Spleen (tissue), 7 donors: ENCODE measurements at regions not wholly inside any gene's neighbourhood (a gene's known extent, or its start where the extent isn't known, plus 50 kb on each side); places are given as distances from the start of the nearest gene placed in this dataset.

Experiments
- CTCF ChIP-seq, 11 experiments: fragments of 200-600 bp in 7 of 11; fragments of 450-650 bp in 4 of 11; sonication (generic) in 4 of 11; IDR thresholded peaks in 8 of 11; conservative IDR thresholded peaks in 3 of 11; 1 replicate in 7 of 11; 2 replicates in 4 of 11; pipeline versions ENCODE4 v1.4.0 to v1.8.0; 2016 to 2021; ENCODE audit warnings: antibody characterized with exemption in 11 of 11, inconsistent platforms in 4 of 11, mild to moderate bottlenecking in 1 of 11
- POLR2A ChIP-seq, 3 donors: fragments of 450-650 bp; IDR thresholded peaks; one replicate each; pipeline ENCODE4 v1.5.1; 2017; ENCODE audit warnings: antibody characterized with exemption in 3 of 3, mild to moderate bottlenecking in 1 of 3
- POLR2AphosphoS5 ChIP-seq, 3 donors: sonication (generic); formaldehyde crosslinking; IDR thresholded peaks; one replicate each; pipeline ENCODE4 v1.5.1; 2017; ENCODE audit warnings: antibody characterized with exemption in 3 of 3
- donor health status: DM: no; HTN: no; CAD: no; lungs with moderate emphysema.
- donor health status: DM: no; HTN: no; CAD: no.
- donor health status: DM: no; HTN: no; CAD: no.

DNA sequence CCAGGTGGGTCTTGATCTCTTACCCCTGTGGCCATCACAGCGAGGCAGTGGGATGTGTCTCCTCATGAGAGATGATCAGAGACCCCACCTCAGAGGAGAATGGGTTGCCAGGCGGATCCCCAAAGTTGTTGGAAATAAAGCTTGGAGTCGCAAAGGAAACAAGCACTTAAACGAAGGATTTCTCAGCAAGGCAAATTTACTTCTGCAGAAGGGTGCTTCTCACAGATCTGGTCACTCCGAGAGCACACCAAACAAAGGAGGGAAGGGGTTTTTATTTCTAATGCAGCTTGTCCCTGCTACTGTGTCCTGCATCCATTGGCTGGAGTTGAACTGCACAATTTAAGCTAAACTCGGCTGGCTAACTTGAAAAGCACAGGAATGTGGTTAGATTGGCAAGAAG is 466.6 kb upstream of the EYS start:
- no peak for TF ChIP-seq CTCF (IDR thresholded peaks at IDR 0.05 in 8 of 11, conservative IDR thresholded peaks at IDR 0.05 in 3 of 11)
- TF ChIP-seq POLR2AphosphoS5 (IDR thresholded peaks at IDR 0.05) = no peak
- no peak for TF ChIP-seq POLR2A (IDR thresholded peaks at IDR 0.05)
